Astrocyte of the spinal cord (primary cell): ENCODE measurements at regions not wholly inside any gene's neighbourhood (a gene's known extent, or its start where the extent isn't known, plus 50 kb on each side); places are given as distances from the start of the nearest gene placed in this dataset.
"Not testable (repeated sequence)": the region's sequence is repeated elsewhere in the genome, so short reads cannot be mapped to it uniquely, and the experiment has no call there.

ENCODE experiments used
- DNase-seq: peaks from one replicate; pipeline ENCODE4 v3.0.0; 2011; ENCODE audit warnings: low read depth, low spot score
- H3K4me3 ChIP-seq: 2 replicates; pipeline ENCODE4 v1.5.1; 2011; ENCODE audit warnings: low read depth, mild to moderate bottlenecking, low read length, moderate library complexity
- in situ Hi-C: cut with HindIII; loops from 2 replicates; pipeline ENCODE4 v1.10.0; 2017; ENCODE audit warnings: low sequenced_read_pairs
- TF ChIP-seq, protein P1 (sequence below): IDR thresholded peaks from 2 replicates; pipeline ENCODE4 v1.5.1; 2012; ENCODE audit warnings: low read depth, mild to moderate bottlenecking, low read length, inconsistent platforms

DNA sequence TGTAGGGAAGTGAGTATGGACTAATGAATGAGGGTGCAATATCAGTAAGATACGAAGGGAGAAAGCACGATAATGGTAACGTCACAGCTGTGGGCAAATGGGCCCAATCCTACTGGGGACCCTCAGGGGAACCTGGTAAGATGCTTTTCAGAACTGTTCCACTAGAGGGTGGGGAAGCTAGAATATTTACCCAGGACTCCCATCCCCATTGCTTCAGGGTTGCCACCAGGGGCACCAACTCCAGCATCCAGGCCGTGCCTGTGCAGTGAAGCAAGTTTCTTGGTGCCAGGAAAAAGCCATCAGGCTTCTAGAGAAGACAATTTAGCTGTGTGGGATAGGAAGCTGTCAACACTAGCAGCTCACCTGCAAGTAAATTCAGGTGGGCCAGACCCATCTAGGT is 409.3 kb downstream of the AGTPBP1 start:
- no peak overlapping the region for H3K4me3 ChIP-seq
- in situ Hi-C loops = no loop called here
- DNase-seq = no peak
- TF ChIP-seq, protein P1, sequence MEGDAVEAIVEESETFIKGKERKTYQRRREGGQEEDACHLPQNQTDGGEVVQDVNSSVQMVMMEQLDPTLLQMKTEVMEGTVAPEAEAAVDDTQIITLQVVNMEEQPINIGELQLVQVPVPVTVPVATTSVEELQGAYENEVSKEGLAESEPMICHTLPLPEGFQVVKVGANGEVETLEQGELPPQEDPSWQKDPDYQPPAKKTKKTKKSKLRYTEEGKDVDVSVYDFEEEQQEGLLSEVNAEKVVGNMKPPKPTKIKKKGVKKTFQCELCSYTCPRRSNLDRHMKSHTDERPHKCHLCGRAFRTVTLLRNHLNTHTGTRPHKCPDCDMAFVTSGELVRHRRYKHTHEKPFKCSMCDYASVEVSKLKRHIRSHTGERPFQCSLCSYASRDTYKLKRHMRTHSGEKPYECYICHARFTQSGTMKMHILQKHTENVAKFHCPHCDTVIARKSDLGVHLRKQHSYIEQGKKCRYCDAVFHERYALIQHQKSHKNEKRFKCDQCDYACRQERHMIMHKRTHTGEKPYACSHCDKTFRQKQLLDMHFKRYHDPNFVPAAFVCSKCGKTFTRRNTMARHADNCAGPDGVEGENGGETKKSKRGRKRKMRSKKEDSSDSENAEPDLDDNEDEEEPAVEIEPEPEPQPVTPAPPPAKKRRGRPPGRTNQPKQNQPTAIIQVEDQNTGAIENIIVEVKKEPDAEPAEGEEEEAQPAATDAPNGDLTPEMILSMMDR = peak; percentile 33

DNA sequence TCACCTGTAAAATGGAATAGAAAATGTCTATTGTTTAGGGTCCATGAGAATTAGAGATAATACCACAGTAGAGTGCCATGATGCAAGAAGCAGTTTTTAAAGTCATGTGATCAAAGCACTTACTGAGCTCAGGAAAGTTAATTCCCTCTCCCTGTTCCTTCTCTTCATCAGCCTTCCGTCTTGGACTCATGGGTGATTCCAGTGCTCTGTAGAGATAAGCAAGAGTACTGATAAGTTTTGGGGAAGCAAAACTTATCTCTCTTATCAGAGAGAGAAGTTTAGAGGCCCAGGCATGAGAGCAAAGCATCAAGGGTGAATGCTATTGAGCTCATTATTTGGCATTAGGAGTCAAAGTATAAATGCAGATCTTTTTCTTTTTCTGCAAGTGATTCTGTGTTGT is 410.1 kb downstream of the AGTPBP1 start:
- TF ChIP-seq, protein P1 = no peak
- no peak overlapping the region for H3K4me3 ChIP-seq
- no peak for DNase-seq
- in situ Hi-C loops = no loop called here

DNA sequence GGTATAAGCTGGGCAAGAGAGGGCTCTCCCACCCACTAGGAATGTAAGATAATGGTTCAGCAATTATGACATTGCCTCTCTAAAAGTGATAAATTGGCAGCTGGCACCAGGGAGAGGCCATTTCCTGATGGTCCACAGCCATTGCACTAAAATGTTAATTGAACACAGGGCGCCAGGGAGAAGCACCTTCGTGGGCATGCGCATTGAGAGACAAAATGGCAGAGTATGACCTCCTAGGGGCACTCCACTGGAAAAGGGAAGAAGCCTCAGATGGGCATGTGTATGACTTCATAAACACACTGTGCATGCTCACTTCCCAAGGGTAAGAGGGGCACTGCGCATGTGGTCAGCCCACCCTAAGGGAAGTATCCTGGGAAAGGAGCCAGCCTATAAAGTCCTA is 419.2 kb downstream of the AGTPBP1 start:
- no peak overlapping the region for H3K4me3 ChIP-seq
- DNase-seq = no peak
- in situ Hi-C loops = no loop called here
- TF ChIP-seq, protein P1 = no peak

DNA sequence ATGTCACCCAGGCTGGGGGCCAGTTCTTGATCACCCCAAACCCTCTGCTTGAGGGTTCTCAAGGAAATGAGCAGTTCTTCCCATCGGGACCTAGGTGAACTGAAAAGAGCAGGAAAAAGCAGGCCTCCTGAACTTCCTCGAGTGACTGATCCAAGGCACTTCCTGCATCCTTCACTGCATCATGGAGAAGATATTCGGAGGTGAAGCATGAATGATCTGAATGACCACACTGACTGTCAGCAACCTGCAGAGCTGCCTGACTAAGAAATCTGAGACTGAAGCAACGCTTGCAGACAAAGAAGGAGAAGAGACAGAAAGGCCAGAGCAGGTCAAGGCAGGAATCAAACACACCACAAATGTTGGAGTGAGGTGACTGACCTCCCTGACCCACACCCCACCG is 420.2 kb downstream of the AGTPBP1 start:
- no peak overlapping the region for H3K4me3 ChIP-seq
- TF ChIP-seq, protein P1 = no peak
- DNase-seq = no peak
- in situ Hi-C loops = no loop called here

DNA sequence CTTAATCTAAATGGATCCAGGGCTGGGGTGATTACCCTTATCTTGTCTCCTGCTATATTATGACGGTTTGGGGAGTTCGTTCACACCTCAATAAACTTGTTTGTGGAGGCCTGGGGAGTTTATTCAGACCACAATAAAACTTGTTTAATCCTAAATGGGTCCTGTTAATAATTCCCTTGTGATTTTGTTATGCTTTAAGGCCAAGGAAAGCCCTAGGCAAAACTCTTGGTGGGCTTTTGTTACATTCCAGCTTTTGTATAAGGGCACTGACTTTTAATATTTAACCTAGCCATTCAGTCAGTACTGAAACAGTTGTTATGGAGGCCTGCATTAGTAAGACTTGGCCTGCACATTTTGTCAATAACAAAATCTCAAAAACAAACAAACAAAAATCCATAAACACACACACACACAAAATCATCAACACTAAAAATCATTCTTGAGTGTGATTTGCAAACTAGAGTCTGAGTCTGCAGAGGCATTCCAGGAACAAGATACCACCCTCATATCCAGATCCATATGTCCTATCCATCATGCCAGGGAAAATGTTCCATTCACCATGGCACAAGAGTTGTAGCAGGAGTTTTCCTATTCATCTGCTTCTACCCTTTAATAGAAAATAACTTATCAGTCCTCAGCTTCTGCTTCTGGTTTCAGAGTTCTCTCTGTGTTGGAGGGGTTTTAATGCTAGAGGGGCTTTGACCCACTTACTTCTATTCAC is 421.7 kb downstream of the AGTPBP1 start:
- H3K4me3 ChIP-seq = no peak overlapping the region
- in situ Hi-C loops = no loop called here
- TF ChIP-seq, protein P1 = no peak
- DNase-seq = no peak

DNA sequence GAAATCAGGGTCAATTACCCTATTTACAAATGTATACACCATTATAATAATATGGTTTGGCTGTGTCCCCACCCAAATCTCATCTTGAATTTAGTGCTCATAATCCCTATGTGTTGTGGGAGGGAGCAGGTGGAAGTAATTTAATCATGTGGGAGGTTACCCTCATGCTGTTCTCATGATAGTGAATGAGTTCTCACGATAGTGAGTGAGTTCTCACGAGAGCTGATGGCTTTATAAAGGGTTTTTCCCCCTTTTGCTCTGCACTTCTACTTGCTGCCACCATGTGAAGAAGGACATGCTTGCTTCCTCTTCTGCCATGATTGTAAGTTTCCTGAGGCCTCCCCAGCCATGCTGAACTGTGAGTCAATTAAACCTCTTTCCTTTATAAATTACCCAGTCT is 426.2 kb downstream of the AGTPBP1 start:
- H3K4me3 ChIP-seq, DNase-seq, in situ Hi-C loops: not testable (repeated sequence)

DNA sequence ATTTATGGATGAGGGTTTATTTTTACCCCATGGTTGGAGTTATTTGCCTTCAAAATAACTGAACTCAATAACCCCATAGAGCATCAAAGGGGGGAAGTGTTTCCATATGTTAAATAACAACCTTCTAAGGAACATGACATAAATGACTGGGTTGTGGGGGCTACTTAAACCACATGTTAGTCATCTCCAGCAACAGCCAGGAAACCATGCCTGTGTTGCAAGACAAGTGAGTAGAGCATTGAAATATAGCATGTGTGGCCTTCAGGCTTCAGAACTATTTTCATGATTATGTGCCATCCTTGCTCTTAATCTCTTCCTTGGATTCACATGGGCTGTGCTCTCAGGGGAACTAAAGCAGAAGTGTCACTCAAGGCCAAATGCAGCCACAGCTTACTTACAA is 431.2 kb downstream of the AGTPBP1 start:
- in situ Hi-C loops = no loop called here
- TF ChIP-seq, protein P1 = no peak
- H3K4me3 ChIP-seq = no peak overlapping the region
- DNase-seq = no peak
